ENCODE measurements at regions not wholly inside any gene's neighbourhood (a gene's known extent, or its start where the extent isn't known, plus 50 kb on each side); places are given as distances from the start of the nearest gene placed in this dataset.
"Not testable (repeated sequence)": the region's sequence is repeated elsewhere in the genome, so short reads cannot be mapped to it uniquely, and the experiment has no call there.

DNA sequence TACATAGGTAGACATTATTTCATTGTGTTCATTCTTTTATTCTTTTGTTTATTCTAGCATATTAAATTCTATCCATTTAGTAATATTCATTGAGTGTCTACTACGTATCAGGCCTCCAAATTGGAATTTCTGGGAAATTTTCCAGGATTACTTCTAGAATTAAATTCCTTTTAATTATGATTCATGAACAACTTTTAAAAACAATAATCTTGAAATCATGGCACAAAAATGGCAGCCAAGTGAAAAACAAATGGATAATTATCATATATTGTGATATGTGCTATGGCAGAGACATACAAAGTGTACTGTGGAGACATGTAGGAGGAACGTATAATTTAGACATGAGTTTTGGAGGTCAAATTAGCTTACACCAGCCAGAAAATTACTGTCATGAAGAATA, 868.5 kb downstream of the FAT4 start:
- DNase-seq = no peak

- DNase-seq = no peak
Measured at GRCh38 chr4:126191536-126191935, 876.8 kb downstream of the FAT4 start.

- DNase-seq = no peak
Measured at GRCh38 chr4:126192506-126192905, 877.8 kb downstream of the FAT4 start.

DNA sequence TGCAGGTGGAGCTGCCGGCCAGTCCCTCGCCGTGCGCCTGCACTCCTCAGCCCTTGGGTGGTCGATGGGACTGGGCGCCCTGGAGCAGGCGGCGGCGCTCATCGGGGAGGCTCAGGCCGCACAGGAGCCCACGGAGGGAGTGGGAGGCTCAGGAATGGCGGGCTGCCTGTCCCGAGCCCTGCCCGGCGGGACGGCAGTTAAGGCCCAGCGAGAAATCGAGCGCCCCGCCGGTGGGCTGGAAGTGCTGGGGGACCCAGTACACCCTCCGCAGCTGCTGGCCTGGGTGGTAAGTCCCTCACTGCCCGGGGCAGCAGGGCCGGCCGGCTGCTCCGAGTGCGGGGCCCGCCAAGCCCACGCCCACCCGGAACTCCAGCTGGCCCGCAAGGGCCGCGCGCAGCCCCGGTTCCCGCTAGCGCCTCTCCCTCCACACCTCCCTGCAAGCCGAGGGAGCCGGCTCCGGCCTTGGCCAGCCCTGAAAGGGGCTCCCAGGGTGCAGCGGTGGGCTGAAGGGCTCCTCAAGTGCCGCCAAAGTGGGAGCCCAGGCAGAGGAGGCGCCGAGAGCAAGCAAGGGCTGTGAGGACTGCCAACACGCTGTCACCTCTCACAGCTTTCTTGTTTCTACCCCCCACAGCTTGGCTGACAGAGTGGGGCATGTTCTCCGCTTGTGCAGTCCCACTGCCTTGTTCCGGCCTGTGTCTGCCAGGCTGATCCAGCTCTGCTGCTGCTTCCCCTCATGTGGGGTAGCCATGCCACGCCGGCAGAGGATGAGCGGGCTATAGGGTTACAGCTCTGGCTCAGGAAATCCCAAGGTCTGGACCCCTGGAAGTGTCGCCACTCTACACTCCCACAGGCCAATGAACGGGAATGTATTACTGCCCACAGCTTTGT, 886.7 kb downstream of the FAT4 start:
- not testable (repeated sequence) for DNase-seq

DNA sequence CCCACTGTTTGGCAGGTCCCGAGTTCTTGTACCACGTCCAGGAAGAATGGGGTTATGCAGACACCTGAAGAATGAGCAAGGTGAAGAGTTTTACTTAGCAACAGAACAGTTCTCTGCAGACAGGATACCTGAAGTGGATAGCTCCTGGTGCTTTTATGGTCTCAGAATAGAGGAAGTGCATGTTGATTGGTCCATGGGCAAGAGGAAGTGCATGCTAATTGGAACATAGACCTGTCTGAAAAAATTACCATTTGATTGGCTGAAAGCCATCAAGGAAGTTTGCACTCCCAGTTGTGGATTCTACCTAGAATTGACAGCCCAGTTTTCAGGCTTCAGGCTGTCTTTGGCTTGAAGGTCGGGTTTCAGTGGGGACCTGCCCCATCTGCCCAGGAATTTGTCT, 887.5 kb downstream of the FAT4 start:
- no peak for DNase-seq

DNA sequence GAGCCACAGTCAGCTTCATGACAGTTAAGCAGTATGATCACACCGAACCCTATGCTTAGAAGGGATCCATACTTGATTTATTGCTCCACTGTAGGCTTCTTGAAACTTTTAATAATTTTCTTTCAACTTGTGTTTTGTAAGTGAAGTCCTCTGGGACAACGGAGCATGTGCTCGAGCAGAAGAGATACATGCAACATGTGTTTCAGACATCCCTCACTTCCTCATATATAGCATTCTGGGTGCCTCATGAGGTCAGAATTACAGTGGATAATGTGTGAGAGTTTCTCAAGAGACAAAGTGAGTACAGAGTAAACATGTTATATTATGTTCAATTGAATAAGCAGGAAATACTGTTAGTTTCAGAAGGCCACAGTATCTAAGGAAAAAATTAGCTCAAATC, 893.2 kb downstream of the FAT4 start:
- DNase-seq = no peak

DNA sequence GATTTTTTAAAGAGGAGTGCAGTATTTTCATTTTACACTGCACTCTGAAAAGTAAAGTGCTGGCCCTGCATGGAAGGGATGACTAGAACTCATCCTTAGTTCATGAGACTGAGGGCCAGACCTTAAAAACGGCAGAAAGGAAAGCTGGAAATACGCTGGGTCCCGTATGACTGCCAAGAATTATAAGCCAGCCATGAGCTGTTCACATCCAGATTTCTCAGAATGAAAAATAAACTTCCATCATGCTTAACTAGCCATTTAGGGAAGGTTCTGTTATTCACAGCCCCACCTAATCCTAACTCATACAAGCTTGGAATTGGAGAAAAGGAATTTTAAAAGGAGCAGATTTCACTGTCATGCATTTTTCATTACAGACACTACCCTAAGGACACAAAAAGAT, 894.4 kb downstream of the FAT4 start:
- no peak for DNase-seq

GRCh38 chr4:126213996-126214395, 899.2 kb downstream of the FAT4 start:
- DNase-seq = no peak

DNA sequence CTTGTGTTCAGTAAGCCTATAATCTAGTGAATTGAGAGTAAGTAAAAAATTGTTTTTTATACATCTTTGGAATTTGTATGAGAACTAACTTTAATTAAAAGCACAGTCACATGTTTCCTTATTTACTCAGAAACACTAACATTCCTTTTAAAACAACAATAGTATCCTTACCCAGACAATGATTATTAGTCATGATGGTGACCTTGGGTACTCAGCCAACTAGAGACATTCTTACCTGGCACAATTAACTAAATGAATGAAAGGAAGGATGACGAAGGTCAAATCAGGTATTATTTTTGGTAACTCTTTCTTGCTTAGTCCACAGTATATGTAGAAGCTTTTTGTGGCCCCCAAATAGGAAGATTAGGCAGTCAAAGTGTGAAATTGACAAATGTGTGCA, 901.0 kb downstream of the FAT4 start:
- DNase-seq = no peak

GRCh38 chr4:126216611-126217010, 901.9 kb downstream of the FAT4 start:
- no peak for DNase-seq

- no peak for DNase-seq
Measured at GRCh38 chr4:126221282-126221681, 906.5 kb downstream of the FAT4 start.

GRCh38 chr4:126221717-126222340, 907.1 kb downstream of the FAT4 start:
- DNase-seq = no peak

- no peak for DNase-seq
Measured at GRCh38 chr4:126223784-126224407, 909.1 kb downstream of the FAT4 start.

DNA sequence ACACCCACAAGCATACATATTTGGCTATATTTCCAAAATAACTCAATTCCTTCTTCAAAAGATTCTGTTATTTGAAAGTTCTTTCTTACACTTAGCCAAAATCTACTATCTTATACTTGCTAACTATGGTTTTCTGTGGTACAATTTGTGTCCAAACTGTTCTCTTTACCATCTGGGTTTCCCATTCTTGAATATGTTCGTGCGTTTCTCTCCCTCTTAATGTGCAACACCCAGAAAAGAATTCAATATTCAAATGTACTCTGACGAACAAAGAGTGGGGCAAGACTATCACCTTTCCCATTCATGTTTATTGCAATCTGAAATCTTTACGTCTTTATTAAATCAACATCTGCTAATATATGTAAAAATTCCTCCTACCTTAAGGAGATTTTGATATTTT, 912.7 kb downstream of the FAT4 start:
- no peak for DNase-seq

- no peak for DNase-seq
Measured at GRCh38 chr4:126230269-126230668, 915.5 kb downstream of the FAT4 start.

DNA sequence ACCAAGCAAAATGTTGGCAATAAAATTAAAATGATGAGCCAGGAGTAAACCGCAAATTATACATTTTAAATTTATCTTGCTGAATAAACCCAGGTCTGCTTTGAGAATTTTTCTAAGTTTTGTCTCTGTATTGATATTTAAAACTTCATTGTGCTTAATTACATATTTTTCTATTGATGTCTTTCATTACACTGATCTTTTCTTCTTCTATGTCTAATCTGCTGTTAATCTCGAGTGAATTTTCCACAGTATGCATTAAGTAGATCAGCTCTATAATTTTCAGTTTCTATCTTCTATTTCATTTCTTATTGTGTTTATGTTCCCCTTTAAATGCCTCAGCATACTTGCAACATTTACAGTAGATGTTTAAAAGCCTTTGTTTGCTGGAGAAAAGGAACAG, 918.7 kb downstream of the FAT4 start:
- no peak for DNase-seq

- no peak for DNase-seq
Measured at GRCh38 chr4:126238013-126238412, 923.3 kb downstream of the FAT4 start.

DNA sequence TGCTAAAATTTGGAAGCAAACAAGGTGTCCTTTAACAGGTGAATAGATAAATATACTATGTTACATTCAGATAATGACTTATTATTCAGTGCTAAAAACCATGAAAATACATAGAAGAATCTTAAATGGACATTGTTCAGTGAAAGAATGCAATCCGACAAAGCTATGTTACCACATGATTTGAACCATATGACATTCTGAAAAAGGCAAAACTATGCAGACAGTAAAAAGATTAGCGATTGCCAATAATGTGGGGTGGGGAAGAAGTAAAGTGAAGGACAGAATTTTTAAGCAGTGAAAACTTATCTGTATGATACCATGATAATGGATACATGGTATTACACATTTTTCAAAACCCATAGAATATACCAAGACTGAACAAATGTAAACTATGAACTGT, 926.9 kb downstream of the FAT4 start:
- DNase-seq = no peak

GRCh38 chr4:126242679-126243390, 928.1 kb downstream of the FAT4 start:
- DNase-seq = no peak

- no peak for DNase-seq
Measured at GRCh38 chr4:126247409-126247808, 932.7 kb downstream of the FAT4 start.

- DNase-seq = no peak
Measured at GRCh38 chr4:126250006-126250405, 935.3 kb downstream of the FAT4 start.

- no peak for DNase-seq
Measured at GRCh38 chr4:126251169-126251568, 936.4 kb downstream of the FAT4 start.

DNA sequence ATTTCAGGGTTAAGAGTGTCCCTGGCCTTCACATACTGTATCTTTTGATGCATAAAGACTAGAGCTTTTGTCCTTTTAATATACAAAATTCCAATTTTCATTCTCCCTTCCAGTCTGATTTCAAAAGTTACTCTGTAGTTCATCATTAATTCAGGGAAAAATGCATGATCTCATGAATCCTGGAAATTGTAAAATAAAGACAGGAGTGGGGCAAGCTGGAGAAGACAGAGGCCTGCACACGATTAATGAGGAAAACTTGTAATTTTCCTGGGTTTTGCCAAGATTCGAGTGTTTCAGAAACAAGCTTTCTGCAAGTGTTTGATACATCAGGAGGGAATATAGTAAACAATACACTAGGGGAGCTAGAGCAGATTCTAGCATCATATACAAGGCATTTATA, 947.9 kb downstream of the FAT4 start:
- DNase-seq = no peak

- no peak for DNase-seq
Measured at GRCh38 chr4:126264839-126265238, 950.1 kb downstream of the FAT4 start.
